Epithelial cell of prostate (primary cell): ENCODE measurements at regions not wholly inside any gene's neighbourhood (a gene's known extent, or its start where the extent isn't known, plus 50 kb on each side); places are given as distances from the start of the nearest gene placed in this dataset.

ENCODE experiments used
- DNase-seq: peaks from one replicate; pipeline ENCODE4 v3.0.0-alpha.2; 2011; ENCODE audit warnings: low read depth, low spot score
- H3K27ac ChIP-seq: fragments of 450-650 bp; 2 replicates; pipeline ENCODE4 v1.5.1; 2017; ENCODE audit warnings: mild to moderate bottlenecking

DNA sequence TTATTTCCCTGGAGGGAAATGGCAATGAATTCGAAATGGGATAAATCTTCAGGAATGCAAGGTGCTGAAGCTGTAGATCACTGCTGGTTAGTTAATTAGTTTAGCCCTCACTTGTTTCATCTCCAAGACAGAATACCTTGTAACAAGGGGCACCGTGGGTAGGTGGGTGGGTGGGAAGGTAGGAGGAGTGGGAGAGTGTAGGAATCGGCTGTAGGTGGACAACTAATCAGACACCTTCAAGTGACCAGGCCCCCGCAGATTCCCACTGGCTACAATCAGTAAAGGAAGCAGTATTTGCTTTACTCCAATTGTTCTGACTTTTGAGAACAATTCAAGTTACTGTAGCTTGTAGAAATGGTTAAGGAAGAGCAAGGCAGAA, 293.7 kb downstream of the TLE1 start:
- H3K27ac ChIP-seq, result no peak overlapping the region
- no peak for DNase-seq

DNA sequence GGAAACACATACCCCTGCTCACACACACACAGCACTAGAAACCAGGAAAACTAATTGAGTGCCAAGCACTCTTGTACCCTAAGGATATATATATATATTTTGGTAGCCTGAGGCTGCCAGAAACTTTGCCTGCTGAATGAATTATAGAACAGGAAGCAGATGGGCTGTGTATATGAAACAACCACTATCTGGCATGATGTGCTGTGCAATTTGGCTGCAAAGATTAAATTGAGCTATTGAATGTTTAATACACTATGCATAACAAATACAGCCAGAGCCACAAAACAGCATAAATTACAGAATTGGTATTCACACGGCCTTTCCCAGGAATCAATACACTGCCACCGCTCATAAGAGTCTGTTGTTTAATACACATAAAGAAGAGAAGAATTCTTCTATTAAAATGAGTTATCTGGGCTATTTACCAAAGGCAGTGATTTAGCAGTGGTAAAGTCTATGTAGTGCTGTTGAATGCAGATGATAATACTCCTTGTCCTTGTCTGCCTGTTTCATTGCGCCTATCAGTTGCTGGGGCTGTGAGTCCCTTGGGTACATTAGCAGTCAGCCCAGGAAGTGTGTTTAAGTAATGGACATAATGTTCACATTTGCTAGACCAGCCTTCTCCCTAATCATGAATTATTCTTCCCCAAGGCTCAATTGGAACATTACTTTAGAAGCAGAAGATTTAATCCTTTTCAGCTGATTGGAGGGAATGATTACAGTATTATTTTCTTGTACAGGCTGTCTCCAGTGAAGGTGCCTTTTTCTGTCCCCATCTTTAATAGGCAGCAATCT, 294.3 kb downstream of the TLE1 start:
- DNase-seq, result no peak
- no peak overlapping the region for H3K27ac ChIP-seq

DNA sequence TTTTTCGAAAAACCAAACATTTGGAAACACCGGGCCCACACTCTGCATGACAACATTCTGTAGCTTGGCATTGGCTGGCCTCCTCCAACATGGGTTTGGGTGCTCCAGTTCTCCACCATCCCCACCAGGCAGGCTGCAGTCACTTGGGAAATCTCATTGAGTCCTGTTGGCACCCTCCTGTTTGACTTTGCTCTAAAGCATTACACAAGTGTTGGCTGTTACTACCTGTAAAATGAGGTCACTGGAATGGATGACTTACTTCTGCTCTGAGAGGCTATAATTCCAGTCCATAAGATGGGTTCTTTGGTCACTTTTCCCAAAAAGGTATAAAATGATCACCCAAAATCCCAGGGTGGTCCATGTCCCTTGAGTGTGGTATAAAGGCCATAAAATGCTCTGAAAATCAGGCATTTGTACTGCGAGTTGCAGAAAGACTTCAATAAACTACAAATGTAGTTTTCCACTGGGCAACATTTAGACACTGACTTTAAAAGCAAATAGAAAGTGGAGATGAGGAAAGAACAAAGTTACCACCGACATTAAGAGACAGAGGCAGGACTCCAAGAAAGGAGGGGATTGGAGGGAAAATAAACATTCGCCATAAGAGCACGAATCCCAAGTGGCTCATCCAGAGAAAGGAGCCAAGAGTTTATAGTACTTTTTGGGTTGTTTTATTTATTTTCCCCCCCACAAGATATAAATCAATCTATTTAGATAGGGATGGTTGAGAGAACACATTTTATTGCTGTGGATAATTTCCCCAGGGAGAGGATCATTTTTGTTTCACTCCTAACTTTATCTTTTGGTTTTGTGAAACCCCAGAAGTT, 295.1 kb downstream of the TLE1 start:
- DNase-seq, result no peak
- H3K27ac ChIP-seq, result no peak overlapping the region

DNA sequence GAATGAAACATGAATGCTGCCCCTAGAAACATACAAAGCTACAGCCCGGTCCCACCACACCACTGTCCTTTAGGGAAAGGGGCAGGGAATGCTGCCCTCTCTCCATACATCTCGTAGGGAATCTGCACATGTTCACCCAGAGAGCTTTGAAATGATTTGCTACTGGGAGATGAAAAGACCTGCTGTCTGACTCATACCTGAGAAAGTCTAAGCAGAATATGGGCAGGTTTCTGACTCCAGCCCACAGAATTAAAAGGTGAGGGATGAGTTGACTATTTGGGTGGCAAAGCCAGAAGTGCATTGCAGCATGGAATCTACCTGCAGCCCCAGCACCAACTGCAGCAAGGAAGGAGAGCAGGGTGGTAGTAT, 297.9 kb downstream of the TLE1 start:
- DNase-seq, result no peak
- H3K27ac ChIP-seq, result peak overlapping the region; percentile 12

DNA sequence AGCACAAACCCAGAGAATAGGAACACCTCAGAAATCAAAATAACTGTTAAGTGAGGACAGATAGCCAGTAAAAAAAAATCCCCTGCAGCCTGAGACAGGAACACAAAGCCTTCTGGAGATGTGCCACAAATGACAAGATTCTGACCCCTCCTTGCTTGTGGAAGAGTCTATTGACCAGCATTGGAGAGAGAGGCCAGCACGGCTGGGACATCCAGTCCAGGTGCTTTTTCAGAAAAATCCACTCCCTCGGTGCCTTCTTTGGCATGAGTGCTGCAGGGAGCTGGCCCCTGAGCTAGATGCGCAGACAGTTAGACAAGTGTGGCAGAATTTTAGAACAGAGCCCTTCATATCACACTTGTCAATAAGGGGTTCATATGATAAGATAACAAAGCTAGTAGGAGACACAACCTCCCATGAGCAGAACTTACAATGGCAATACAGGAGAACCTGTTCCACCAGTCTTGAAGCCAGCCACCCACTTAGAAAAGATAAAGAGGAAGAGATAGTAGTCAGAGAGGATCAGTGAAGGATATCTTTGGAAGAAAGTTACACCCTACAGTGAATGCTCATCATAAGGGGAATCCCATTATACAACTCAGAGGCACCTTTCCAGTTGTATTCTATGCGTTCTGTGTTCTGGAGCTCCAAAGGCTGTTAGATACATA, 298.4 kb downstream of the TLE1 start:
- H3K27ac ChIP-seq, result peak overlapping the region; percentile 70

DNA sequence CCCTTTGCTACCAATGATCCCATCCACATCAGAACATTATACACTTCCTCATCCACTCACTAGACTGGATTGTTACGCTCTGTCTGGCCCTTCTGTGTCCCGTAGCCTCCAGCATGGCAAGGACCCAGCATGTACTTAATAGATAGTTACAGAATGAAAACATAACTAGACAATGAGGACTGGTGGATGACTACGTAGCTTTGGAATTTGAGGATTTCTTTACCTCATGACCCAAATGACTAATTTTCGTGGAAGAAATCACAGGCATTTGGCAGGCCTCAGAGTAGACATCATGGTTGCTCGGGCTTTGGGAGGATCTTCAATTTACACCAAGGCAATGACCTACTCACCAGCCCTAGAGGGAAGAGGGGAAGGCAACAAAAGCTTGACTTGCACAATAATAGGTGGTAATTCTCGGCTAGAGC, 299.8 kb downstream of the TLE1 start:
- H3K27ac ChIP-seq, result peak overlapping the region; percentile 70
- peak; percentile 85 for DNase-seq

More for the DNA sequence above, 298.4 kb downstream of the TLE1 start:
- no peak for DNase-seq

DNA sequence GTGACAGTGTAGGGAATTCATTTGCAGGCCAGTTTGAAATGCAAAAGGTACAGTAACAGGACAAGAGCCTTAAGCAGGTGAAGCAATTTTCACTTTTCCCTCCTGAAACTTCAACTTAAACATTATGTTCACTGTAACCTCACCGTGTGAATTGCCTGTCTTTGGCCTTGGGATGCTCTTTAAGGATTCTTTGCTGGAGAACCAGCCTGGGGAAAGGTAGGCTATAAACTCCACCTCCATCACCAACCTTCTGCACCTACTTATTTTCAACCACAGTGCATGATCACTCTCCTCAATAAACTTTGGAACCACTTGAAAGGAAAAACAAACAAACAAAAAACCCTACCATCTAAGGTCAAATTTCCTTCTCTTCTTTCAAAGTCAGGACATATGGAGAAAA, 300.5 kb downstream of the TLE1 start:
- DNase-seq, result no peak
- peak overlapping the region; percentile 70 for H3K27ac ChIP-seq

DNA sequence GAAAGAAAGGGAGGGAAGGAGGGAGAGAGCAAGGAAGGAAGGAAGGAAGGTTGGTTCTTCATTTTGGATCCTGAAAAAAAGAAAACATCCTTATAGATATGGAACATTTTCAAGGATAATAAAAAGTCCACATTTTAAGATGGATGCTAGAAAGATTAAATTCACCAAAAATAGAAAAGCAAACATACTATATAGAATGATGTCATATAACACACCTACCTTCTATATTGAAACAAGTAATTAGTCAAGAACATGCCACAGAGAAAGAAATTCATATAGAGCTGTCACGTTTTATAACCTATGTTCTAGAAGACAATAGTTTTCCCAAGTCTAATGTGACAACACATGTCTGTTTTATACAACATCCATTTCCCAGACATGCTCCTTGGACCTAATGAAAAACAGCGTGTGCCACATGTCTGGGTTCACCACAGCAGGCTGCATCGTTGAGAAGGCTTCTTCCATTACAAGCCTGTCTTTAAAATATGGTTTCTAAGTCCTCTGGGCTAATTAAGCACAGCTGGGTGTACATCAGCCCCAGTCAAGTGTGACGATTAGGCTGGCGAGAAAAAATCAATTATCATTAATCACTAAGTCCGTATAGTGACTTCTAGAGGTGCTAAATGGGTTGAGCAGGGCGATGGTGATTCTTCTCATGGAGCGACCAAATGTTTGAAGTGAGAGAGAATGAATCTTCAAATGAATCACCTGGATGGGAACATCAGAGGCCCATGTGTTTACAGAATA, 301.8 kb downstream of the TLE1 start:
- H3K27ac ChIP-seq, result no peak overlapping the region
- no peak for DNase-seq

DNA sequence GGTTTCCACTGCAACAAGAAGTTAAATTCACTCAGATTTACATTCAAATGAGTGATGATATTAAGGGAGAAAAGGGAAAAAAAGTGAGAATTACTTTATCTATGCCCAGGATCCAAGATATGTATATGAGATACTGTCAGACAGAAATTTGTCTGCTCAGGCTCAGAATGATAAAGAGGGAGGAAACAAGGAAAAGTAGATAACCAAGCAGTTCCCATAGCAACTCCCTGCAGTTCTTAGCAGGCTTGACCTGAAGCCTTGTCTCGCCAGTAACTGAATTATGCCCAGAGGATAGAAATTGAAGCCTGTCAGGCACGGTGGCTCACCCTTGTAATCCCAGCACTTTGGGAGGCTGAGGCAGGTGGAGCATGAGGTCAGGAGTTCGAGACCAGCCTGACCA, 304.4 kb downstream of the TLE1 start:
- no peak for DNase-seq
- no peak overlapping the region for H3K27ac ChIP-seq

DNA sequence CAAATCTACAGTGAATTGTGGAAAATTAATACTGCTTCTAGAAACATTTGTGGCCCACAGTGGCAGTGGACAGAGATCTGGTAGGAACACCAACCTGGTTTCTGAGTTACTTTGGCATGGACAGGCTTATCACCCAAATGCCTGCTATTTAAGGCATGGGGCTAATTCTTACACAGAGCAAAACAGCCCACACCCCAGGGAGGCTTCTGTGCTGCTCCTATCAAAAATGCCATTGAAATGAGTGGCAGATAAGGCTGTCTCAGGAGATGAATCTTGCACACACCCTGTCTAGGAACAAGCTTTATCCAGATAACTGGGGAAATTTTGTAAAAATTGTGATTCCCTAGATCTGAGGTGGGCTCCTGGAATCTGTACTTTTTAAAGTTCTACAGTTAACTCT, 307.1 kb downstream of the TLE1 start:
- no peak overlapping the region for H3K27ac ChIP-seq
- DNase-seq, result no peak

DNA sequence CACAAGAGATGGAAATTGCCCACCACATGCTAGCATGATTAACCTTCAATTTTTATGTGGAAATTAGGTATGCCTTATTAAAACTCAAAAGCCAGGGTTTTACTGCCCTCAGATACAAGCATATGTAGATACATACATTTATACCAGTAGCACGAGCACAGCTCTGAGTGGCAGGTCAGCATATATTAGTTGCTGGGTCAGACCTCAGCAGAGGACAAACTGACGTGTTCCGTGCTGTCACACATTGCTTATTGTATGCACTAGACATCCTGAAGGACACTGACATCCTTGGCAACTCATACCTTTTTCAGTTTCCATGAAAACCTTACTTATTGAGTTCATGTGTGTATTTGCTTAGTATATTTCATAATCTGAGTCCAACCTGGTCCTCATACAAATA, 307.7 kb downstream of the TLE1 start:
- H3K27ac ChIP-seq, result no peak overlapping the region
- DNase-seq, result no peak

DNA sequence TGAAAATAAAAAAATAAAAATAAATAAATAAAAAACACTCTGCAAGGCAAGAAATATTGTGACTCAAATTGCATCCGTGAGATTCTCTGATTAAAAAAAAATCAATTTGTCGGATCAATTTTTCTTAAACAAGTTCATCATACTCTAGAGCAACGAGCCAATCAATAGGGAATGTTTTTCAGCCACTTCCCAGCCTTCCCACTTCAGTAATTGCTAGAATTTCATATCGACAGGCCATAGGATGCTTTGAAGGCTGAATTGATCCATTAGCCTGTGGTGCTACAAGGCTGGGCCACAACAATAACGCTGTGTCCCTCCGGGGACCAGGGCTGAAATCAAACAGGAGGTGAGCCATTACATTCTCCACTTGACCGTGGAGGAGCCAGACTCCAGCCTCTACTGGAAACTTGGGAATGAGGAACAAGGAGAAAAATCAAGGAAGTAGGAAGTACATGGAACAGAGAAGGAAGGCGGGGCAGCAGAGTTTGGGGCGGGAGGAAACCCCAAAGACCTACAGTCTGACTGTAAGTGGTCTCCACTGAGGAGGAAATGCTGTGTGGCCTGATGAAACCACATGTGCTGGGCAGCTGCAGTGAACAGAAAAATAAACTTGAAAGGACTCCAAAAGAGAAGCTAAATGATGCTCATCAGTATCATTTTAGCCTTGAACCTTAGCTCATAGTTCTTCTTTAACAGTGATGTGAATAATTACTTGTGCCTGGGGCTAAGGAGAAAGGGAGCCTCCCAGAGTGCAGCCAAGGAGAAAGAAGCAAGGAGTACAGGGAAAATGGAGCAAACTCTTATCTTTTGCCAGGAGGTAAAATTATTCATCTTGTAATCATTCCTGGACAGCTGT, 308.6 kb downstream of the TLE1 start:
- H3K27ac ChIP-seq, result no peak overlapping the region
- DNase-seq, result no peak

DNA sequence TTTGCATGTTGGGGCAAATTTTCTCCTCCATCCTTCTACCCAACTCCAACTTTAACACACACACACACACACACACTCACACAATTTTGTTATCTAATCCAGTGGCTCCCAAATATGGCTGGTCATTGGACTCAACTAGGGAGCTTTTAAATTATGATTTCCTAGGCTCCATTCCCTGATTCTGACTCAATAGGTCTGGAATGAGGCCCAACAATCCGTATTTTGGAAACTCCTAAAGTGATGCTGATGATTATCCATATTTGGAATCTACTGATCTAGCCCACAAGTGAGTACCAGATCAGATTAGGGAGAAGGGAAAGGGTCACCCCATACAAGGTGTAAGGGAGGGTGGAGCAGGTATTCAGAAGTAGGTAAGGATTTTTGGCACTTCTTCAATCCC, 309.7 kb downstream of the TLE1 start:
- DNase-seq, result no peak

DNA sequence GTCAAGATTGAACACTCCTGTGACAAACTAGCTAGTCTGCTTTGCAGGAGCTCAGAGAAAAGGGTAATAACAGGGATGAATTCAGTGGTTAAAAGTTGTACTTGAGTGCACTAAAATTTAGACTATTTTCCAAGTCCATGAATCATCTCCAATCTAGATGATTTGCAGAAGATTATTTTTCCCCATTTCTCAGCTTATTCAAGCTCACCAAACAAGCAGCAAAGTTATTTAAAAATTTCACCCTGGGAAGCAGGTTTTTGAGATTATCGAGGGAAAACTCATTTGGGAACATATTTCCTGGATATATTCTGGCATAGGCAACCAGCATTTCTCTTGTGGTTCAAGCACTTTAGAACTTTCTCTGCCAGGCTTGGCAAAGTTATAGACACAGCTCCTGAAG, 311.4 kb downstream of the TLE1 start:
- H3K27ac ChIP-seq, result no peak overlapping the region
- no peak for DNase-seq

More for the DNA sequence above, 309.7 kb downstream of the TLE1 start:
- no peak overlapping the region for H3K27ac ChIP-seq

DNA sequence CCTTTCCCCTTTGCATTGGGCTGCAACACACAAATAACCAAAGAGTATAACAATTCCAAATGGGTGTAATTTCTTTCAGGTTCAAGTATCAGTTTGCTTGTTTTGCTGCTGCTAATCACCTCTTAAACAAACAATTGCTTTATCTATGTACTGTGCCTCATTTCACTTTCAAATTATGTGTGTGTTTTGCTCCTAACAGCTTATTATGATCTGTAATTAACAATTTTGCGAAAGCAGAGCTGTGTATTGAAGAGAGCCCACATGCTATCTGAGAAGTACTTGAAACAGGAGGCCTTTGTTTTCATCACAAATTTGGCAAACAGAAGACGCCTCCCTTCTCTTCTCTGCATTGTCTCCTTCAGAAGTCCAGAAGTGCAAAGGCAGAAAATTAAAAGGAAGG, 312.0 kb downstream of the TLE1 start:
- H3K27ac ChIP-seq, result no peak overlapping the region
- no peak for DNase-seq

DNA sequence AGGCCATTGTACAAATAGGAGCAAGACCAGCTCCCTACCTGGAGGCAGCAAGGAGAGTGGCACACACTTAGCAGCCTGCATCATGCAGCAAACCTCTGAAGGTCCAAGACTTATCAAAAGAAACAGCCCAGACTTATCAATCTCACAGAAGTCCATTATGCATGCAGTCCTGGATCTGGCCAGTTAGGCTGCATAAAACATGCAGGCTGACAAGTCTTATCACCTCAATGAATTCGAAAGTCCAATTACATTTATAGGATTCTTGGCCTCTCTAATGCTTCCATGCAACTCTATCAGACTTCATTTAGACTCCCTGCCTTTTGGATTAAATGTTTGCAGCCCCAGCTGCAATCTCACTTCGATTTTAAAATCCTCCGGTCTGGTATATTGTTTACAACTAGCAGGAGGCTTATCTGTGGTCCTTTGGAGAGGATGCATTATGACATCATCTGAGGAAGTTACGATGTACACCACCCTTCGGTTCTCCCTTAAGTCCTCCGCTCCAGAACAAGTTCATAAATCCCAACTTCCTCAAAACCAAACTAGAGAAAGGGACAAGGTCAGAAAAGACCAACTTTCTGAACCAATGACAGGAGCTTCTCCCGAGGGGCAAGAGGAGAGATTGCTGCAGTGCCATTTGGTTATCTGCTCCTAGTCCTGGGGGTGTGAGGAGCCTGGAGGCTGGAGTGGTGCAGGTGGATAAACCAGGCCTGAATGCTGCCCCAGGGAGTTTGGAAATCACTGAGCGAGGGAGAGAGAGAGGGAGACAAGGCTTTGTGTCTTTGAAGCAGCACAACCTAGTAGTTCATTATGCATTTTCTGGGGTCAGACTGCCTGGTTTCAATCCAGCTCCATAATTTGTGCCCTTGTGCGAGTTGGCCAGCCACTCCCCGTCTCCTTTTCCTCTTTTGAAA, 313.9 kb downstream of the TLE1 start:
- DNase-seq, result no peak
- no peak overlapping the region for H3K27ac ChIP-seq

DNA sequence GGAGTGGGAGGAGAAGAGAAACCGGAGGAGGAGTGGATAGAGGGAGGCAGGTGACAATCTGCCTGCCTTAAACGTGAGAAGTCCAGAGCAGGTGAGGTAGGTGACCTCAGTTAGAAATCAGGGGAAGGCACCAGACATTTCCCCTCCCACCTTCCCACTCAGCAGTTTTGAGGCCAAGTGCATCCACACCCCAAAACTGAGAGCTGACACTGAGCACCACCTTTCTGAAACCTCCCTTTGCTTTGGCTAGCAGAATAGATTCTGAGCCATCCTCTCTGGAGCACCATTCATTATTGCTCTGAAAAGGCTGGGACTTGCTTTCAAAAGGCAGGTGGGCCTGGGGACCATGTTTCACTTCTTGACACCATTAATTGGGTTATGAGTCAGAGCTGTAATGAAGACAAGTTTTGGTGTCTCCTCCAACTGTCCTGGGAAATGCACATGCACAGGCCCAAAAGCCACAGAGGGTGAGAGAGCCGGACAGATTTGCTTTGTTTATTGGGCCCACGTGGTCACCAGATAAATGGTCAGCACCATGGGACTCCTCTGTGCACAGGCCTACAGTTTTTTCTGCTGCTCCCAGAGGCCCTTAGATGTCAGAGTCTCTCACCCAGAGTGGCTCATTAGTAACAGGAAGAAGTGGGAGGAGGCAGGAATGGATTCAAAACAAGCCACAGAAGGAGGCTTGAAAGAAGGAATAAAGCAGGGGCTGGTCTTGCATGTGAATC, 314.7 kb downstream of the TLE1 start:
- no peak overlapping the region for H3K27ac ChIP-seq
- DNase-seq, result no peak

DNA sequence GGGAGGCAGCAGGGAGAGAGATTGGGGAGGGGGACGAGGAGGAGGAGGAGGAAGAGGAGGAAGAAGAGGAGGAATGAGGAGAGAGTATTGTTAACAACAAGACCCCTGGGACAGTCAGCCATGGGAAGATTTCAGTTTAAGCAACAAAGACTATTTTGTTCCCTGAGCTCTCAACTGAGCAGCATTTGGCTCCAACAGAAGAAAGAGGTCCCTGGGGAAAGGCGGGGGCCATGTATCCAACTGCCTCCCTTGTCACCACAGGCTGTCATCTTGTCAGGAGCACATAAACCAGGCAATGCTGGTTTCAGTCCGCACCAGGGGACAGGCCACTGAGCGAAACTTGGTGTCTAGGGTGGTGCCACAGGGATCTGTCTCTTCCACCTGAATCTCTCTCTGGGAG, 316.1 kb downstream of the TLE1 start:
- H3K27ac ChIP-seq, result no peak overlapping the region
- no peak for DNase-seq
